Mesendoderm (in vitro differentiated cells): ENCODE measurements at regions not wholly inside any gene's neighbourhood (a gene's known extent, or its start where the extent isn't known, plus 50 kb on each side); places are given as distances from the start of the nearest gene placed in this dataset.
"Not testable (repeated sequence)": the region's sequence is repeated elsewhere in the genome, so short reads cannot be mapped to it uniquely, and the experiment has no call there.

Experiments used
- DNase-seq: peaks from one replicate; pipeline ENCODE4 v3.0.0; 2013
- H2AK5ac ChIP-seq: 2 replicates; pipeline ENCODE4 v1.6.1; 2013; ENCODE audit warnings: low read length, inconsistent platforms
- H2BK120ac ChIP-seq: 2 replicates; pipeline ENCODE4 v1.6.1; 2013; ENCODE audit warnings: low read depth, mild to moderate bottlenecking, low read length, moderate library complexity, mixed read lengths
- H2BK15ac ChIP-seq: replicated peaks from 2 replicates; pipeline ENCODE4 v1.6.1; 2013; ENCODE audit warnings: low read depth, mild to moderate bottlenecking, moderate library complexity
- H2BK5ac ChIP-seq: 2 replicates; pipeline ENCODE4 v1.6.1; 2013; ENCODE audit warnings: low read length, inconsistent platforms
- H3K18ac ChIP-seq: 2 replicates; pipeline ENCODE4 v1.6.1; 2013; ENCODE audit warnings: mild to moderate bottlenecking, low read length, mixed read lengths
- H3K23ac ChIP-seq: one replicate; pipeline ENCODE4 v1.6.1; 2013; ENCODE audit warnings: low read length
- H3K27ac ChIP-seq: 2 replicates; pipeline ENCODE4 v1.5.1; 2013; ENCODE audit warnings: low read depth, mild to moderate bottlenecking, inconsistent platforms, low read length, moderate library complexity
- H3K27me3 ChIP-seq: 2 replicates; pipeline ENCODE4 v1.6.1; 2013; ENCODE audit warnings: low read length, control low read depth, mild to moderate bottlenecking, inconsistent platforms; ENCODE audit not compliant: insufficient read depth, poor library complexity
- H3K36me3 ChIP-seq: 2 replicates; pipeline ENCODE4 v1.6.1; 2013; ENCODE audit warnings: low read length, inconsistent platforms; ENCODE audit not compliant: control insufficient read depth, insufficient read depth
- H3K4ac ChIP-seq: one replicate; pipeline ENCODE4 v1.6.1; 2013; ENCODE audit warnings: low read depth, mild to moderate bottlenecking, low read length, moderate library complexity
- H3K4me1 ChIP-seq: 2 replicates; pipeline ENCODE4 v1.6.1; 2013; ENCODE audit warnings: low read depth, low read length, inconsistent platforms; ENCODE audit not compliant: control insufficient read depth
- H3K4me2 ChIP-seq: 2 replicates; pipeline ENCODE4 v1.6.1; 2013; ENCODE audit warnings: low read length
- H3K4me3 ChIP-seq: 2 replicates; pipeline ENCODE4 v1.5.1; 2013; ENCODE audit warnings: mild to moderate bottlenecking, low read length
- H3K56ac ChIP-seq: one replicate; pipeline ENCODE4 v1.6.1; 2013; ENCODE audit warnings: low read length
- H3K79me1 ChIP-seq: 2 replicates; pipeline ENCODE4 v1.6.1; 2013; ENCODE audit warnings: low read length, inconsistent platforms
- H3K79me2 ChIP-seq: 2 replicates; pipeline ENCODE4 v1.6.1; 2013; ENCODE audit warnings: mild to moderate bottlenecking, low read length; ENCODE audit not compliant: control insufficient read depth, insufficient read depth
- H3K9ac ChIP-seq: 2 replicates; pipeline ENCODE4 v1.6.1; 2013; ENCODE audit warnings: low read length, inconsistent platforms
- H4K5ac ChIP-seq: one replicate; pipeline ENCODE4 v1.6.1; 2013; ENCODE audit warnings: low read length
- H4K8ac ChIP-seq: one replicate; pipeline ENCODE4 v1.6.1; 2013; ENCODE audit warnings: low read depth, mild to moderate bottlenecking, control low read depth, low read length, moderate library complexity
- WGBS: extraction: QIAGEN DNeasy Blood & Tissue Kit; methylation state at CpG from one replicate; pipeline ENCODE4 v1.1.7; 2013; ENCODE audit warnings: low lambda C conversion rate, missing lambda C conversion rate; ENCODE audit not compliant: insufficient coverage; ENCODE audit errors: extremely low coverage; 5-methylcytosine and 5-hydroxymethylcytosine counted together

DNA sequence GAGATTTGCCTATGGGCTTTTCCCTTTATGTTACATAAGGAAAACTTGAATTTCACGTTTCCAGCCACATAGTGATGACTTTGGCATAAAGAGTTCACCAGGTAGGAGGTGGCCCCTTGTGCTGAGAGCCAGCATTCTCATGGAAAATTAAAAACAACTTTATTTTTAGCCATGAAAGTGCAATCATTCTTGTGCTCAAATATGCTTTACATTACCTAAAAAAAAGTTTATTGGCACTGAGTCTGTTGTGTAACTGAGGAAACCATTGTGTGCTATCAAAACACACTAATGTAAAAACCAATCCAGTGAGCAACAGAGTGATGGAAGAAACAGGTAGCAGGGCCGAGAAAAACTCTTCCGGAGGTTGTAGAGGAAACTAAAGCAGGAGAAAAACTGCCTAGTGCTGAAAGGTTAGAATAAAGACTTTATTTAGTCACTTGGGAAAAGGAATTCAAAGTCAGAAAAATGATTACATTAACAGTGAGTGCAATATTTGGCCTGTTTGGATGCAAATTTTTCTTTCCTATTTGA, 332.9 kb upstream of the TMC3 start:
- WGBS: no CpG with 5 or more reads among the region's 3 CpGs
- not testable (repeated sequence) for H3K56ac ChIP-seq

DNA sequence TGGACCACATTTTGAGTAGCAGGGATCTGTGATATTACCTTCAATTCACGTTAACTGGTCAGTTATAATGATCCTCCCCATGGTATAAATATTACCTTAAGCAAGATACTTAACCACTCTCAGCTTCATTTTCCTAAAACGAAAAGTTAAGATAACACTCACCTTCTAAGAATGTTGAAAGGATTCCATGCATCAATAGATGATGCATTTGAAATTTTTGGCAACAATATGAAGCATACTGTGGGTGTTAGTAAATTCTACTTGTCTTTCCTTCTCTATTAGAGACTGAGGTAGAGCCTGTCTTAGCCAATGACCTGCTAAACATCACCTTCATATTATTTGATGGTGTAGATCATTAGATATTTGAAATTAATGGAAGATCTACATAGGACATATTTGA, 331.7 kb upstream of the TMC3 start:
- H3K27ac ChIP-seq, H3K9ac ChIP-seq, DNase-seq, H2BK5ac ChIP-seq, H3K23ac ChIP-seq, H3K4ac ChIP-seq, H3K4me3 ChIP-seq, H4K5ac ChIP-seq, H3K36me3 ChIP-seq, H3K18ac ChIP-seq, H3K79me2 ChIP-seq, H3K27me3 ChIP-seq, H2BK120ac ChIP-seq, H2AK5ac ChIP-seq, H3K4me2 ChIP-seq, H3K56ac ChIP-seq, H3K79me1 ChIP-seq, H2BK15ac ChIP-seq, H3K4me1 ChIP-seq, H4K8ac ChIP-seq: not testable (repeated sequence)
- WGBS: no CpG with 5 or more reads among the region's 2 CpGs

More for the DNA sequence above, 332.9 kb upstream of the TMC3 start:
- not testable (repeated sequence) for H2BK120ac ChIP-seq, H3K36me3 ChIP-seq, H4K5ac ChIP-seq, H3K27me3 ChIP-seq, H3K27ac ChIP-seq, H3K9ac ChIP-seq, H2BK5ac ChIP-seq, H3K4ac ChIP-seq, H3K79me1 ChIP-seq, H3K23ac ChIP-seq, H3K4me2 ChIP-seq, H2BK15ac ChIP-seq, H2AK5ac ChIP-seq, H3K18ac ChIP-seq, H3K4me3 ChIP-seq, DNase-seq, H4K8ac ChIP-seq, H3K4me1 ChIP-seq, H3K79me2 ChIP-seq

DNA sequence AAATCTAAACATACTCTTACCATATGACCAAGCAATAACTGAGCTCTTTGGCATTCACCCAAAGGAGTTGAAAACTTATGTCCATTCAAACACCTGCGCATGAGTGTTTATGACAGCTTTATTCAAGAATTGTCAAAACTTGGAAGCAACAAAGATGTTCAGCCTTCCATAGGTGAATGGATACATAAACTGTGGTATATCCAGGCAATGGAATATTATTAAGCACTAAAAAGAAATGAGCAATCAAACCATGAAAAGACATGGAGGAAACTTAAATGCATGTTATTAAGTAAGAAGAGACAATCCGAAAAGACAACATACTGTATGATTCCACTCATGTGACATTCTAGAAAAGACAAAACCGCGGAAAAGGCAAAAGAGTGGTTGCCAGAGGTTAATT, 312.0 kb upstream of the TMC3 start:
- Histone ChIP-seq H3K4me2 (no peak overlapping the region), H2AK5ac (no peak overlapping the region), H4K8ac (no peak overlapping the region), H2BK120ac (no peak overlapping the region), H2BK5ac (no peak overlapping the region), H3K4ac (no peak overlapping the region), H4K5ac (no peak overlapping the region), H3K4me3 (no peak overlapping the region), H3K36me3 (no peaks in the 10 kb centered on the region), H3K79me2 (no peaks in the 10 kb centered on the region), H3K23ac (no peak overlapping the region), H3K27ac (no peak overlapping the region), H3K27me3 (no peaks in the 10 kb centered on the region), H3K9ac (no peak overlapping the region), H3K56ac (no peak overlapping the region), H3K18ac (no peak overlapping the region), H2BK15ac (no peak overlapping the region), H3K79me1 (no peaks in the 10 kb centered on the region), H3K4me1 (no peaks in the 10 kb centered on the region)
- no CpG with 5 or more reads among the region's 4 CpGs for WGBS
- DNase-seq: no peak

DNA sequence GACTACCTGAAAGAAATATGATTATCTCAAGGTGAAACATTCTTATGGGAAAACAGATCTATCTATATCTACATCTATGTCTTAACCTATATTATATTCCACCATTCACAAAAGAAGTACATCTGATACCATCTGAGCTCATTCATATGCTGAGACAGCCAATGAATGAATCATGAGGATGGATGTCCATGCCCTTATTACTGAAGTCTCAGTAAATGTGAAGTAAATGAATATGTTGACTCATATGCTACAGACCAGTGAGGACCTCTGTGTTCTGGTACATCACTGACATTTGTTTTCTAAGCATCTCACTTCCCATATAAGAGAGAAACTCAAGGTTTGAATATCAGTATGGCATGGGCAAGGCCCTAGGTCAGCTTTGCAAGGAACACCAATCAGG, 311.2 kb upstream of the TMC3 start:
- Histone ChIP-seq H4K8ac (no peak overlapping the region), H3K79me1 (no peaks in the 10 kb centered on the region), H3K27ac (no peak overlapping the region), H3K9ac (no peak overlapping the region), H3K27me3 (no peaks in the 10 kb centered on the region), H3K4me3 (no peak overlapping the region), H2BK5ac (no peak overlapping the region), H2AK5ac (no peak overlapping the region), H3K4me2 (no peak overlapping the region), H3K23ac (no peak overlapping the region), H3K36me3 (no peaks in the 10 kb centered on the region), H3K18ac (no peak overlapping the region), H2BK15ac (no peak overlapping the region), H3K79me2 (no peaks in the 10 kb centered on the region), H3K4me1 (no peaks in the 10 kb centered on the region), H4K5ac (no peak overlapping the region), H3K4ac (no peak overlapping the region), H2BK120ac (no peak overlapping the region), H3K56ac (no peak overlapping the region)
- no peak for DNase-seq

DNA sequence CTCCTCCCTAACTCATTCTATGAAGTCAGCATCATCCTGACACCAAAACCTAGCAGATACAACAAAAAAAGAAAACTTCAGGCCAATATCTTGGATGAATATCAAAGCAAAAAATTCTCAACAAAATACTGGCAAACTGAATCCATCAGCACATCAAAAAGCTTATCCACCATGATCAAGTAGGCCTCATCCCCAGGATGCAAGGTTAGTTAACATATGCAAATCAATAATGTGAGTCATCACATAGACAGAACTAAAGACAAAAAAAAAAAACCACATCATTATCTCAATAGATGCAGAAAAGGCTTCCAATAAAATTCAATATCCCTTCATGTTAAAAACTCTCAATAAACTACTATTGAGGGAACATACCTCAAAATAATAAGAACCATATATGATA, 306.8 kb upstream of the TMC3 start:
- no peaks in the 10 kb centered on the region for H3K27me3 ChIP-seq
- no peaks in the 10 kb centered on the region for H3K36me3 ChIP-seq
- no peak overlapping the region for H3K4ac ChIP-seq
- H3K79me2 ChIP-seq: no peaks in the 10 kb centered on the region
- DNase-seq: peak; percentile 13
- H3K56ac ChIP-seq: no peak overlapping the region
- no peak overlapping the region for H3K18ac ChIP-seq
- H2BK120ac ChIP-seq: no peak overlapping the region
- H4K5ac ChIP-seq: no peak overlapping the region
- no peak overlapping the region for H2BK15ac ChIP-seq
- H3K4me2 ChIP-seq: no peak overlapping the region
- H2BK5ac ChIP-seq: no peak overlapping the region
- no peak overlapping the region for H2AK5ac ChIP-seq
- no peaks in the 10 kb centered on the region for H3K79me1 ChIP-seq
- no peak overlapping the region for H3K27ac ChIP-seq
- H3K23ac ChIP-seq: no peak overlapping the region
- H4K8ac ChIP-seq: no peak overlapping the region
- no peak overlapping the region for H3K9ac ChIP-seq
- no peaks in the 10 kb centered on the region for H3K4me1 ChIP-seq
- H3K4me3 ChIP-seq: no peak overlapping the region

DNA sequence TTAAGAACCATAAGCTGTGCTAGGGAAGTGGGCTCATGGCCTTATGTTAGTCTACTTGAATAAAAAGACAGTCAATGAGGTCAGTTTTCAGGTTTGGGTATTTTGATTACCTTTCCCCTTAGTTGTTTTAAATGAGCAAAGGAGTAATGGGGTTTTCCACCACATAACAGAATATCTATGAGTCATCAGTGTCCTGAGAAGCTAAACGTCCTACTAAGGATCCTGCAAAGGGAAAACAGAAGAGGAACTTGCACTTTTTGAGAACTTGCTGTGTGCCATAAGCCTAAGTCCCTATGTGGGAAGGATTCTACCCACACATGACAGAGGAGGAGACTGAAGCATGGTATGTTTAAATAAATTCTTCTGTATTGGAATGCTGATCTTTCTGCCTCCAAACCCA, 292.8 kb upstream of the TMC3 start:
- Histone ChIP-seq H2AK5ac (no peak overlapping the region), H3K27me3 (no peaks in the 10 kb centered on the region), H3K4me2 (no peak overlapping the region), H4K5ac (no peak overlapping the region), H3K18ac (no peak overlapping the region), H2BK5ac (no peak overlapping the region), H3K79me2 (no peaks in the 10 kb centered on the region), H3K9ac (no peak overlapping the region), H3K27ac (no peak overlapping the region), H3K4me1 (no peaks in the 10 kb centered on the region), H3K23ac (no peak overlapping the region), H2BK120ac (no peak overlapping the region), H2BK15ac (no peak overlapping the region), H3K36me3 (no peaks in the 10 kb centered on the region), H3K56ac (no peak overlapping the region), H3K4ac (no peak overlapping the region), H4K8ac (no peak overlapping the region), H3K79me1 (no peaks in the 10 kb centered on the region), H3K4me3 (no peak overlapping the region)
- DNase-seq: no peak
- no CpG with 5 or more reads among the region's 1 CpG for WGBS
